Fibroblast of skin of left quadriceps (primary cell): ENCODE measurements at regions not wholly inside any gene's neighbourhood (a gene's known extent, or its start where the extent isn't known, plus 50 kb on each side); places are given as distances from the start of the nearest gene placed in this dataset.

ENCODE experiments used
- DNase-seq, 2 experiments: peaks; one replicate each; pipeline ENCODE4 v3.0.0-alpha.2; 2013; ENCODE audit warnings: low read depth in 2 of 2

- no peak for DNase-seq
Observed at GRCh38 chr6:130765181-130765727, 62.0 kb upstream of the SMLR1 start.

- DNase-seq: no peak
Observed at GRCh38 chr6:130766239-130767144, 60.7 kb upstream of the SMLR1 start.

GRCh38 chr6:130769861-130770260, 57.3 kb upstream of the SMLR1 start:
- no peak for DNase-seq

- DNase-seq: no peak
Observed at GRCh38 chr6:130771741-130772140, 55.5 kb upstream of the SMLR1 start.

GRCh38 chr6:130773860-130774259, 53.3 kb upstream of the SMLR1 start:
- DNase-seq: no peak

- no peak for DNase-seq
Observed at GRCh38 chr6:130775411-130776012, 51.7 kb upstream of the SMLR1 start.

- DNase-seq: no peak
Observed at GRCh38 chr6:130776287-130776925, 50.8 kb upstream of the SMLR1 start.
